ENCODE measurements at regions not wholly inside any gene's neighbourhood (a gene's known extent, or its start where the extent isn't known, plus 50 kb on each side); places are given as distances from the start of the nearest gene placed in this dataset.

- intact Hi-C loops (cut with DNase I) = no loop called here
Observed at GRCh38 chr6:22764496-22764895, 195.1 kb downstream of the HDGFL1 start.

GRCh38 chr6:22765015-22765414, 195.6 kb downstream of the HDGFL1 start:
- intact Hi-C loops (cut with DNase I) = no loop called here
- Histone ChIP-seq H3K4me3 (no peak overlapping the region), H3K4me1 (replicated peaks in 1 of 2) (no peaks in the 10 kb centered on the region), H3K9me3 (replicated peaks in 1 of 3) (no peaks in the 10 kb centered on the region), H3K27me3 (no peaks in the 10 kb centered on the region), H3K27ac (no peak overlapping the region), H3K36me3 (replicated peaks in 1 of 2) (no peaks in the 10 kb centered on the region)
- no peak for TF ChIP-seq POLR2A (IDR thresholded peaks at IDR 0.05)
- TF ChIP-seq CTCF (IDR thresholded peaks at IDR 0.05) = no peak
- DNase-seq = no peak
- 82 to 88% (median 87%) methylated on average over 4 of the region's 4 CpGs for WGBS, 4 donors

More at GRCh38 chr6:22764496-22764895, 195.1 kb downstream of the HDGFL1 start:
- TF ChIP-seq CTCF (IDR thresholded peaks at IDR 0.05) (no peak), POLR2A (IDR thresholded peaks at IDR 0.05) (no peak)
- no peaks in the 10 kb centered on the region for H3K9me3 ChIP-seq (replicated peaks in 1 of 3)
- no peak overlapping the region for H3K4me3 ChIP-seq
- no peaks in the 10 kb centered on the region for H3K27me3 ChIP-seq
- H3K27ac ChIP-seq = no peak overlapping the region
- H3K36me3 ChIP-seq (replicated peaks in 1 of 2) = no peaks in the 10 kb centered on the region
- H3K4me1 ChIP-seq (replicated peaks in 1 of 2) = no peaks in the 10 kb centered on the region
- no peak for DNase-seq

GRCh38 chr6:22766979-22767378, 197.6 kb downstream of the HDGFL1 start:
- H3K27me3 ChIP-seq = no peaks in the 10 kb centered on the region
- intact Hi-C loops (cut with DNase I) = no loop called here
- no peaks in the 10 kb centered on the region for H3K36me3 ChIP-seq (replicated peaks in 1 of 2)
- no peaks in the 10 kb centered on the region for H3K4me1 ChIP-seq (replicated peaks in 1 of 2)
- WGBS, 4 donors = 81 to 90% (median 85%) methylated on average over 4 of the region's 4 CpGs
- H3K27ac ChIP-seq = no peak overlapping the region
- DNase-seq = no peak
- TF ChIP-seq POLR2A (IDR thresholded peaks at IDR 0.05) (no peak), CTCF (IDR thresholded peaks at IDR 0.05) (no peak)
- no peak overlapping the region for H3K4me3 ChIP-seq
- no peaks in the 10 kb centered on the region for H3K9me3 ChIP-seq (replicated peaks in 1 of 3)

GRCh38 chr6:22770054-22770453, 200.7 kb downstream of the HDGFL1 start:
- Histone ChIP-seq H3K27ac (no peak overlapping the region), H3K27me3 (no peaks in the 10 kb centered on the region), H3K4me1 (replicated peaks in 1 of 2) (no peaks in the 10 kb centered on the region), H3K4me3 (no peak overlapping the region), H3K36me3 (replicated peaks in 1 of 2) (no peaks in the 10 kb centered on the region), H3K9me3 (replicated peaks in 1 of 3) (no peaks in the 10 kb centered on the region)
- intact Hi-C loops (cut with DNase I) = no loop called here
- no peak for TF ChIP-seq POLR2A (IDR thresholded peaks at IDR 0.05)
- no peak for TF ChIP-seq CTCF (IDR thresholded peaks at IDR 0.05)
- WGBS, 4 donors = 88 to 98% (median 93%) methylated on average over 1 of the region's 1 CpG
- no peak for DNase-seq
